Type B pancreatic cell (in vitro differentiated cells): ENCODE measurements at regions not wholly inside any gene's neighbourhood (a gene's known extent, or its start where the extent isn't known, plus 50 kb on each side); places are given as distances from the start of the nearest gene placed in this dataset.

ENCODE experiments used
- DNase-seq: peaks from one replicate; pipeline ENCODE4 v3.0.0; 2021; ENCODE audit warnings: mixed read lengths; ENCODE audit not compliant: unreplicated experiment; ENCODE audit errors: extremely low spot score
- H3K27ac Mint-ChIP-seq: 2 replicates; pipeline ENCODE4 v1.8.0; 2021; ENCODE audit warnings: mild to moderate bottlenecking, mixed read lengths
- H3K27me3 Mint-ChIP-seq: 2 replicates; pipeline ENCODE4 v1.8.0; 2021; ENCODE audit warnings: mixed read lengths
- H3K36me3 Mint-ChIP-seq: 2 replicates; pipeline ENCODE4 v1.8.0; 2021; ENCODE audit warnings: mixed read lengths
- H3K4me1 Mint-ChIP-seq: one replicate; pipeline ENCODE4 v1.8.0; 2021; ENCODE audit warnings: mixed read lengths; ENCODE audit not compliant: unreplicated experiment
- H3K4me3 Mint-ChIP-seq: 2 replicates; pipeline ENCODE4 v1.8.0; 2021; ENCODE audit warnings: mild to moderate bottlenecking, mixed read lengths
- H3K9me3 Mint-ChIP-seq: 2 replicates; pipeline ENCODE4 v1.8.0; 2021; ENCODE audit warnings: mixed read lengths
- TF ChIP-seq, protein P1 (sequence below): fragments of 200-600 bp; sonication (generic); conservative IDR thresholded peaks from 2 replicates; pipeline ENCODE4 v1.5.0; 2021; ENCODE audit warnings: antibody characterized with exemption, mild to moderate bottlenecking

DNA sequence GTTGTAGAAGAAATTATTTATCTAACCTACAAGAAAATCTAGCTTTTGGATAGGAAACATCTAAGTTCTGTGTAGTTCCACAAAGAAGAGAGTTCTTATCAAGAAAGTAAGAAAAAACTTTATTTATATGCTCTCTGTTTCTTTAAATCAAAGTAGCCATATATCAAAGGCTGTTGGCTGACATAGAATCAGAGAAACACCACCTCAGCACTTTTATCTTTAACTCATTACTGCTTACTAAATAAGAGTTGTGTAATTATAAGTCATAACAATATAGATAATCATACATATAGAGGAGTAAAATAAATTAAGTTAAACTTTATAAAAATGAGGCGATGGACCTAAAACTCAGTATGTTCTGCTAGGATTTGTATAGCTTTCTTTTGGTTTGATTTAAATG, 570.6 kb downstream of the PCDH17 start:
- Mint-ChIP-seq H3K27ac (no peak overlapping the region), H3K9me3 (no peaks in the 10 kb centered on the region), H3K27me3 (no peaks in the 10 kb centered on the region), H3K4me3 (no peak overlapping the region), H3K36me3 (no peaks in the 10 kb centered on the region), H3K4me1 (no peaks in the 10 kb centered on the region)
- TF ChIP-seq, protein P1, sequence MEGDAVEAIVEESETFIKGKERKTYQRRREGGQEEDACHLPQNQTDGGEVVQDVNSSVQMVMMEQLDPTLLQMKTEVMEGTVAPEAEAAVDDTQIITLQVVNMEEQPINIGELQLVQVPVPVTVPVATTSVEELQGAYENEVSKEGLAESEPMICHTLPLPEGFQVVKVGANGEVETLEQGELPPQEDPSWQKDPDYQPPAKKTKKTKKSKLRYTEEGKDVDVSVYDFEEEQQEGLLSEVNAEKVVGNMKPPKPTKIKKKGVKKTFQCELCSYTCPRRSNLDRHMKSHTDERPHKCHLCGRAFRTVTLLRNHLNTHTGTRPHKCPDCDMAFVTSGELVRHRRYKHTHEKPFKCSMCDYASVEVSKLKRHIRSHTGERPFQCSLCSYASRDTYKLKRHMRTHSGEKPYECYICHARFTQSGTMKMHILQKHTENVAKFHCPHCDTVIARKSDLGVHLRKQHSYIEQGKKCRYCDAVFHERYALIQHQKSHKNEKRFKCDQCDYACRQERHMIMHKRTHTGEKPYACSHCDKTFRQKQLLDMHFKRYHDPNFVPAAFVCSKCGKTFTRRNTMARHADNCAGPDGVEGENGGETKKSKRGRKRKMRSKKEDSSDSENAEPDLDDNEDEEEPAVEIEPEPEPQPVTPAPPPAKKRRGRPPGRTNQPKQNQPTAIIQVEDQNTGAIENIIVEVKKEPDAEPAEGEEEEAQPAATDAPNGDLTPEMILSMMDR = no peak
- no peak for DNase-seq

DNA sequence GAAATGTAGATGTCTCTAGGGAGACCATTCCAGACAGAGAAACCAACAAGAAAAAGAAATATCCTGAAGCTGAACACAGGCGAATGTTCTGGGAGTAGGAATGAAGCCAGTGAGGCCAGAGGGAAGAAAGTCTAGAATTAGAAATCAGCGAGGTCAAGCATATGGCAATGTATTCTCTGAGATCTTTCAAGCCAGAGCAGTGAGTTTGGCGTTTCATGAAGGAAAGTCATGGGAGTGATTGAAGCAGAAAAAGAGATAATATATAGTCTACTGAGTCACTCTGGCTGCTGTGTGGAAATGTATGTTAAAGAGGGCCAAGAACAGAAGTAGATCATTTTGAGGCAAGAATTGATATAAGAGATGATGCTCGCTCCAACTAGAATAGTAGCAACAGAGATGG, 576.0 kb downstream of the PCDH17 start:
- Mint-ChIP-seq H3K27ac (no peak overlapping the region), H3K9me3 (no peaks in the 10 kb centered on the region), H3K27me3 (no peaks in the 10 kb centered on the region)

DNA sequence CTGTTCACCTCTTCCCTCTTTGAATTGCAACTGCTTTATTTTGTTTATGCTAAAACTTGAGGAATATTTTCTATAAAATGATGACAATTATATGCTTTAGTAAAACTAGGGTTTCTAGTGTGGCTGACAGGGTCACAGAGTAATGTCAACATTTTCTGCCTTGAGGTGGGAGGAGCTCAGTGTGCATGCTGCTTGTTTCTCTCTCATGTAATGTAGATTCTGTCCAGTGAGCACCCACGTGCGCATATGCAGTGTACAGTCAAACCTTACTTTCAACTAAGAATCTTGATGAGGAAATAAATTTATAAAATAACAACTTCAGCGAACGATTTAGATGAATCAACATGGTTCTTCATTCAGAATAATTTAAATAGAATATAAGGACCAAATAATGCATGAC, 603.9 kb downstream of the PCDH17 start:
- Mint-ChIP-seq H3K4me1 (no peaks in the 10 kb centered on the region), H3K4me3 (no peak overlapping the region), H3K27me3 (no peaks in the 10 kb centered on the region), H3K27ac (no peak overlapping the region), H3K9me3 (no peaks in the 10 kb centered on the region), H3K36me3 (no peaks in the 10 kb centered on the region)
- TF ChIP-seq, protein P1 = no peak
- no peak for DNase-seq

More for the DNA sequence above, 576.0 kb downstream of the PCDH17 start:
- H3K4me1 Mint-ChIP-seq = peaks cover 8% of the 10 kb centered on the region
- TF ChIP-seq, protein P1 = no peak
- DNase-seq = no peak
- H3K4me3 Mint-ChIP-seq = no peak overlapping the region
- no peaks in the 10 kb centered on the region for H3K36me3 Mint-ChIP-seq

DNA sequence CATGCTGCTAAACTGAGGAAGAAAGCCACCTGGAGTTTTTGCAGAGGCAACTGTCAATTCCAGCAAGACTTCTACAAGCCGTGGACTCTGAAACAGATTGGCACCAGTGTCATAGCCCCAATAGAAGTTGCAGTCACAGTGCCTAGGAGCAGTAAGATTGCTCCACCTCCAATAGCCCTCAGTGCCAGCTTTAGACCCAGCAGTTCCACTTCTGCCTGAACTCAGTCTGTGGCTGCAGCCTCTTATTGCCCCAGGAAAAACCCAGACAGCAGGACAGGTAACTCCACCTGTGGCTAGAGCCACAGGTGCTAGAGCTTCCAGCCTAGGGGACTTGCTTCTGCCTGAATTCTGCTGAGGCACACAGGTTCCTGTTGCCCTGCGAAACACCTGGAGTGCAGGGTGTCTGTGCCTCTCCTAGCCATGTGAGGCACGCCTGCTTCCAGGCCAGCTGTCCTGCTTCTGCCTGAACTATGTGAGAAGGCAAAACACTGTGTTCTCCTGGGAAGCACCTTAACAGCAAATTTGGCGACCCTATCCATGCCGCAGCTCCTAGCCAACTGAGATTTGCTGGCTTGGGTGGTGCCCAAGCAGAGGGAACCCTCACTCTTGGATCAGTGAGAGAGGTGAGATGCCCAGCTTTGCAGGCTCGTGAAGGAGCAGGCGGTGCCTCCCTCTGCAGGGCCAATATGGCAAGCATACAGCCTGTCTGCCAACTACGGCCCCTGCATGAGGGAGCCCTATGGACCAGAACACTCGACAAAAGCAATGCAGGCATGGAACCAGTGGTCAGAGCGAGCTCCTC, 607.6 kb downstream of the PCDH17 start:
- no peaks in the 10 kb centered on the region for H3K27me3 Mint-ChIP-seq
- no peak overlapping the region for H3K27ac Mint-ChIP-seq
- H3K4me1 Mint-ChIP-seq = no peaks in the 10 kb centered on the region
- no peaks in the 10 kb centered on the region for H3K36me3 Mint-ChIP-seq
- no peak overlapping the region for H3K4me3 Mint-ChIP-seq
- TF ChIP-seq, protein P1 = no peak
- peaks cover 13% of the 10 kb centered on the region for H3K9me3 Mint-ChIP-seq
- DNase-seq = no peak

DNA sequence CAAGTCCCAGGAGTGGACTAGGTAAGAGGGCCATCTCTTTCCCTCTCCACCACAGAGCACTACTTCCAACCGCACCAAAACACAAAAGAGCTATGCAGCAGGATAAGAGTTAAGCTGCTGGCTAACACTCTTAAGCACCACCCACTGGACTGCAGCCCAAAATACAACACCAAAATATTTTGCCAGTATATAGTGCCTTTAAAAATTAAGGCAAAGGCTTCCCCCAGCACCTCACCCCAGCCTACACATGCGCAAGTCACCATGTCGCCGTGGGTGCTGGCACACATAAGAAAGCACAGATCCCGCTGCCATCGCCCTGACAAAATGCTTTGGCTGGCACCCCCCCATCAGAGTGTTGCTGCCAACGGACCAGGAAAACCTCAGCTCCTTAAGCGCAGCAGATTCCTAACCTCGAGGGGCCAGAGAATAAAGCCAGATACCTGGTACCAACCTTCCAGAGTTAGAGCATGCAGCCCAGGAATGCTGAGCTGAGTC, 608.3 kb downstream of the PCDH17 start:
- H3K4me1 Mint-ChIP-seq = no peaks in the 10 kb centered on the region
- H3K36me3 Mint-ChIP-seq = no peaks in the 10 kb centered on the region
- no peak overlapping the region for H3K4me3 Mint-ChIP-seq
- no peak overlapping the region for H3K27ac Mint-ChIP-seq
- no peak for DNase-seq
- TF ChIP-seq, protein P1 = no peak
- no peaks in the 10 kb centered on the region for H3K27me3 Mint-ChIP-seq
- H3K9me3 Mint-ChIP-seq = peaks cover 13% of the 10 kb centered on the region
